ENCODE measurements at regions not wholly inside any gene's neighbourhood (a gene's known extent, or its start where the extent isn't known, plus 50 kb on each side); places are given as distances from the start of the nearest gene placed in this dataset.

GRCh38 chr7:3195160-3195559 is 105.9 kb upstream of the SDK1 start:
- no peak for DNase-seq (ENCODE audit: low spot score)

GRCh38 chr7:3196629-3197400 is 104.2 kb upstream of the SDK1 start:
- DNase-seq (ENCODE audit: low spot score) = no peak

GRCh38 chr7:3197567-3198213 is 103.4 kb upstream of the SDK1 start:
- DNase-seq (ENCODE audit: low spot score) = no peak

GRCh38 chr7:3198316-3198715 is 102.7 kb upstream of the SDK1 start:
- DNase-seq (ENCODE audit: low spot score) = no peak

- no peak for DNase-seq (ENCODE audit: low spot score)
Observed at GRCh38 chr7:3200504-3200903, 100.5 kb upstream of the SDK1 start.

GRCh38 chr7:3201306-3201705 is 99.7 kb upstream of the SDK1 start:
- DNase-seq (ENCODE audit: low spot score) = no peak

GRCh38 chr7:3201937-3202710 is 98.9 kb upstream of the SDK1 start:
- no peak for DNase-seq (ENCODE audit: low spot score)

GRCh38 chr7:3204526-3204925 is 96.5 kb upstream of the SDK1 start:
- DNase-seq (ENCODE audit: low spot score) = no peak

GRCh38 chr7:3206101-3206500 is 95.0 kb upstream of the SDK1 start:
- no peak for DNase-seq (ENCODE audit: low spot score)

GRCh38 chr7:3206771-3207191 is 94.3 kb upstream of the SDK1 start:
- DNase-seq (ENCODE audit: low spot score) = no peak

GRCh38 chr7:3207387-3207902 is 93.6 kb upstream of the SDK1 start:
- no peak for DNase-seq (ENCODE audit: low spot score)

GRCh38 chr7:3210531-3210930 is 90.5 kb upstream of the SDK1 start:
- no peak for DNase-seq (ENCODE audit: low spot score)

- DNase-seq (ENCODE audit: low spot score) = no peak
Observed at GRCh38 chr7:3214090-3214413, 87.0 kb upstream of the SDK1 start.

- no peak for DNase-seq (ENCODE audit: low spot score)
Observed at GRCh38 chr7:3215624-3216585, 85.1 kb upstream of the SDK1 start.

GRCh38 chr7:3217166-3217565 is 83.9 kb upstream of the SDK1 start:
- no peak for DNase-seq (ENCODE audit: low spot score)

- DNase-seq (ENCODE audit: low spot score) = peak; percentile 25
Observed at GRCh38 chr7:3218411-3219225, 82.4 kb upstream of the SDK1 start.

GRCh38 chr7:3229904-3230470 is 71.1 kb upstream of the SDK1 start:
- DNase-seq (ENCODE audit: low spot score) = no peak

- DNase-seq (ENCODE audit: low spot score) = no peak
Observed at GRCh38 chr7:3230908-3231307, 70.1 kb upstream of the SDK1 start.

- no peak for DNase-seq (ENCODE audit: low spot score)
Observed at GRCh38 chr7:3232228-3232627, 68.8 kb upstream of the SDK1 start.

GRCh38 chr7:3233301-3233700 is 67.8 kb upstream of the SDK1 start:
- no peak for DNase-seq (ENCODE audit: low spot score)

GRCh38 chr7:3234051-3234450 is 67.0 kb upstream of the SDK1 start:
- DNase-seq (ENCODE audit: low spot score) = no peak
